Stimulated activated CD8-positive, alpha-beta memory T cell treated with anti-CD3 and anti-CD28 coated beads, Interleukin-15, amount 100 ng/mL, for 1 hour (primary cell): ENCODE measurements at regions not wholly inside any gene's neighbourhood (a gene's known extent, or its start where the extent isn't known, plus 50 kb on each side); places are given as distances from the start of the nearest gene placed in this dataset.

Experiments
- DNase-seq: peaks from one replicate; pipeline ENCODE4 v3.0.0-alpha.2; 2020; ENCODE audit warnings: low read depth

- no peak for DNase-seq
These were observed 104.2 kb upstream of the MVB12B start for GRCh38 chr9:126222363-126222834.

- DNase-seq, result no peak
These were observed 103.7 kb upstream of the MVB12B start for GRCh38 chr9:126222835-126223431.

- DNase-seq, result no peak
These were observed 102.7 kb upstream of the MVB12B start for GRCh38 chr9:126223798-126224531.

GRCh38 chr9:126225611-126226609 lies 100.7 kb upstream of the MVB12B start:
- no peak for DNase-seq

GRCh38 chr9:126226991-126227936 lies 99.4 kb upstream of the MVB12B start:
- no peak for DNase-seq

- no peak for DNase-seq
These were observed 98.4 kb upstream of the MVB12B start for GRCh38 chr9:126228111-126228780.

- peak; percentile 41 for DNase-seq
These were observed 97.7 kb upstream of the MVB12B start for GRCh38 chr9:126228781-126229444.

DNA sequence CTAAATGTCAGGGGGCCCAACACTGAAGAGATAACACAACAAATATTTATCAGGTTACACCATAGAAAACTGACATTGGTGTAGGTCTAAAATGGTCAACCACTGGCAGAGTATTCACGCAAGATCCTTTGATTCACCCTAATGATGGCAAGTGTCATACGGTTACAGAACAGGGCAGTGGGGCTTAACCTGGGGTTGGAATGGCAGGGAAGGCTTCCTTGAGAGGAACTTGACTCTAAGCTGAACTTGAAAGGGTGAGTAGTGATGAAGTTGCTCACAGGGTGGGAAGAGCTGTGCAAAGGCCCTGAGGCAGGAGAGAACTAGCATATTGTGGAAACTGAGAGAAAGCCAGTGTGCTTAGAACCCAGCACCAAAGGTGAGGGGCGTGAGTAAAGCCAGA lies 97.1 kb upstream of the MVB12B start:
- no peak for DNase-seq

GRCh38 chr9:126230692-126231091 lies 95.9 kb upstream of the MVB12B start:
- no peak for DNase-seq

DNA sequence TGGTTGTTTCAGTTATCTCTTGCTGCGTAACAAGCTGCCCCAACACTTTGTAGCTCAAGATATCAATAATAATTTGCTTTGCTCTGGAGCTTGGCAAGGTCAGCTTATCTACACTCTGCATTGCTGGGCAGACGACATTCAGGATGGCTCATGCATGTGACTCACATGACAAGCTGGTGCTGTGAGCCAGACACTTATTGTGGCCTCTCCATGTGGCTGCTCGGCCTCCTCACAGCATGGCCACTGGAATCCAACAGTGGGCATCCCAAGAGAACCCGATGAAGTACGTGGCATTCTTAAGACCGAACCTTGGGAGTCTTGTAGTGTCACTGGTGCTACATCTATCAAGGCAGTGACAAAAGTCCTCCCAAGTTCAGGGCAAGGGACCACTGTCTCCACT lies 94.2 kb upstream of the MVB12B start:
- DNase-seq, result no peak

GRCh38 chr9:126233175-126233574 lies 93.5 kb upstream of the MVB12B start:
- DNase-seq, result no peak

DNA sequence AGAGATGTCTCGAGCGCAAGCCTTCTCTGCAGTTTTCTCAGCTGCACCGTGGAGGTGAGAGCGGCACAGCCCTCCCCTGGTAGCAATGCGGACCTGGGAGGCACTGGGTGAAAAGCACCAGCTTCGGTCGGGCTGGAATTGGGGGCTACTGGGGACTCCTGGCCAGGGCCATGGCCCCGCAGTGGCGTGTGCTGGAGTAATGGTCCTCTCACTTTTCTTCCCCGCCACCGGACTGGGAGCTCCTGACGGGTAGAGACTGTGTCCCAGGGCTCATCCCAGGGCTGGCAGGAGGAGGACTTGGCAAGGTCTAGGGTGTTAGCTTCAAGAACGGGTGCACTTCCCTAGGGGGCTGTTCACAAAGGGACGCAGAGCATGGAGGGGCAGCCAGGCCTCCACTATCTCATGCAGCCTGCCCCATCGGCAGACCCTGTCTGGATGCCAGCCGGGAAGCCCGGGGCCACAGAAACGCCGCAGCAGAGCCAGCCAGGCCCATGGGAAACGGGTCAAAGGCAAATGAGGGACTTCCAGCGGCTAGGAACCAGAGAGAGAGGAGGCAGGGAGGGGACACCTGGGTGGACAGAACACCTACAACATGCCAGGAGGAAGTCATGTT lies 92.6 kb upstream of the MVB12B start:
- DNase-seq, result no peak

GRCh38 chr9:126234681-126235335 lies 91.8 kb upstream of the MVB12B start:
- no peak for DNase-seq

DNA sequence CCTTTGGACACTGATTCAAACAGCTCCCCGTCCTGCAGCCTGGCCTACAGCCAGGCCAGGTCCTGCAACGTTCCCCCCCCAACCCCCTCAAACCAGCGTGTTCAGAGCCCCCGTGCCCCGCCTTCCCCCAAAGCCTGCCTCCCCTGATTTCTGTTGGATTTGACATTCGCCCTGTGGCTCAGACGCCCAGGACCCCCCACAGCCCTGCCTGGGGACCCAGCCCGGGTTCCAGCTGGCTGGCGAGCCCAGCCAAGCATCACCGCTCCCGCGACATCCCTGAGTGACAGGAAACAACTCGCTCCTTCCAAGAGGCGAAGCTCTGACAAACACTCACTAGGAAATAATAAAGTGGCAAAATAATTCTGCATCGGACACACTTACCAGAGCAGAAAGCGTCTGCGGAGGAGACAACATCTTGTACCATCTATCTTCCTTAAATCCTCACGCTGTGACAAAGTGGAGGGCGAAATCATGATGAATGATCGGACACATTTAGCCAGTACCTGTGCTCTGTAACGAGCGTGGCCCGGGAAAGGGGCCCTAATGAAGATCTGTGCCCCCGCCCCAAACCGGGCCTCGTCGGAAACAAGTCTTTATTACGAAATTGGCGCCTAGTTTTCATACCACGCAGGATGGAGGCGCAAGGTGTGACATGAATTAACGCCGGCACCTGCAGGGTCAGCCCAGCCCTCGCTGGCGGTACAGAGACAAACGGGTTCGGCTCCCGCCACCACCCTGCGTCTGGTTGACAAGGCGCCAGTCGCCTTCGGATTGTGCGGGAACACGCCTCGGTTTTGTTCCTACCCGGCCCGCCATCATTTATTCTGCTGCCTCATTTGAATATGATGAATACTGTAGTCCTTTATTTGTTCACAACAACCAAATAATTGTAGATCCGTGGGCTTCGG lies 91.0 kb upstream of the MVB12B start:
- no peak for DNase-seq

DNA sequence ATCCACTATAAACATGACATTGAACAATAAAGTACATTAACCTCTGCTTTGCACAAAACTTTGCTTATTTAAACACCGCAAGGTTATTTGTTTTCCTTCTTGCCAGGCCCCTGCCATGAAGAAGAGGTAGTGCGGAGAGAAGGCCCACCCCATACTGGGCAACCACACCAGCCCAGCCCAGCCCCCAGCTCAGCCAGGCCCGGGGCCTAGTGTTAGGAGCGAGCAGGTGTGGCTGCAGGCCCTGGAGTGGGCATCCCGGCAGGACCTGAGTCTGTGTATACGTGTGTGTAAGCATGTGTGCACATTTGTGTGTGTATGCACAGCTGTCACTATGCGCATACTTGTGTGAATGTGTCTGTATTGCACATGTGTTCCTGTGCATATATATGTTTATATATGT lies 90.4 kb upstream of the MVB12B start:
- DNase-seq, result no peak

DNA sequence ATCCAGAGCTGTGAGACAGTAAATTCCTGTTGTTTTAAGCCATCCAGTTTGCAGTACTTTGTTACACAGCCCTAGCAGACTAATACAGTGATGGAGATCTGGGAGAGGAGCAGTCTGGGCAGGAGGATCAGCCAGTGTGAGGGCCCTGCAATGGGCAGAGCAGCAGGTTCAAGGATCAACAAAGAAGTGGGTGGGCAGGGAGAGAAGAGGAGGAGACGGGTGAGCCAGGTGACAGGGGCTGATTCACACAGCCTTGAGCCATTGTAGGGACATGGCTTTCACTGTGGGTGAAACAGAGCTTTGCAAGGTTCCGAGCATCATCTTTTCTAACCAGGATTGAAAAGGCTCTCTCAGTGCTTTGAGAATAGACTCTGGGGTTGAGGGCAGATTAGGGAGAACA lies 88.2 kb upstream of the MVB12B start:
- DNase-seq, result no peak

- DNase-seq, result no peak
These were observed 87.1 kb upstream of the MVB12B start for GRCh38 chr9:126239515-126239914.

DNA sequence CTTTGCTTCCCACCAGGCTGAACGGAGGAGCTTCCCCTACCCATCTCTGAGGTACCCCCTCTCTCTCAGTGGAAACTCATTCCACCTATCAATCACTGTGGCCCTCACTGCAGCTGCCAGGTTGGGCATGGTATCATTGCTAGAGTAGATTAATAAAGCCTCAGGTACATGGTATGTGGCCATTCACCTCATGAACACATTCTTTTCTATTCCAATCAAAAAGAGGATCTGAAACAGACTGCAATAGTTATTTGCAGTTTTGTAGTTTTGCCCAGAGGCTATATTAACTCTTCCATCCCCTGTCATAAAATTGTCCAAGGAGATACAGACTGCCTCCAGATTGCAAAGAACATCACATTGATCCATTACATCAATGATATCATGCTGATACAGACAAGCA lies 85.8 kb upstream of the MVB12B start:
- no peak for DNase-seq
